Islet of Langerhans (tissue), 1 donor: ENCODE measurements at regions not wholly inside any gene's neighbourhood (a gene's known extent, or its start where the extent isn't known, plus 50 kb on each side); places are given as distances from the start of the nearest gene placed in this dataset.

Source experiments
- FAIRE-seq: peaks from one replicate; lab custom pipeline; 2011; peaks lifted over from hg19 to GRCh38; lab: Jason Lieb, UNC

DNA sequence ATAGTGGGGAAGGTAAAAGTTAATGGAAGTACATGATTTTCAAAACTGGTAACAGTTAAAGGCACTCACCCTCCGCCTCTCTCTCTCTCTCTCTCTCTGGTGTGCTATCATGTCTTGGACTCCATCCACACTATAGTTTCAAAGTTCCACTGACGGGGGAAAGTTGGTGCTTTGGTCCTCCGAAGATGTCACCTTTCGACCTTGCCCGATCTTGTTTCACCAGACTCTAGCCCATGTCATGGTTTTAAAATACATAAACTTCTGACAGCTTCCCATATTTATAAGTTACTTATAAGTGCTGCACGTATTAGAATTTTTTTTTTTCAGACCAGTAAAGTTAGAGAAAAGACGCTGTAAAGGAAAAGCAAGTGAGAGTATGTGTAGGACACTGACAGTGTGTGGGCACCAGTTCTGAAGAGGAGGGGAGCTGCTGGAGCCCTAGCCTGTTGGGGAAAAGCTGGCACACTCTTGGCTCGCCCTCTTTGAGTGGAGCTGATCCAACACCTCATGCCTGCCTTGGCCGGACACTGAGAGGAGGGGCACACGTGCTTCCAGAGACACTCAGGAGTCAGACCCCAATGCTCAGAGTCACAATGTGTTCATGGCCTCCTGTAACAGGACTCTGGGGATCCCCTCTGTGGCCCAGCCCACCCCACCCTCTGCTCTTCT is 200.5 kb upstream of the TPM1 start:
- FAIRE-seq, result no peak

DNA sequence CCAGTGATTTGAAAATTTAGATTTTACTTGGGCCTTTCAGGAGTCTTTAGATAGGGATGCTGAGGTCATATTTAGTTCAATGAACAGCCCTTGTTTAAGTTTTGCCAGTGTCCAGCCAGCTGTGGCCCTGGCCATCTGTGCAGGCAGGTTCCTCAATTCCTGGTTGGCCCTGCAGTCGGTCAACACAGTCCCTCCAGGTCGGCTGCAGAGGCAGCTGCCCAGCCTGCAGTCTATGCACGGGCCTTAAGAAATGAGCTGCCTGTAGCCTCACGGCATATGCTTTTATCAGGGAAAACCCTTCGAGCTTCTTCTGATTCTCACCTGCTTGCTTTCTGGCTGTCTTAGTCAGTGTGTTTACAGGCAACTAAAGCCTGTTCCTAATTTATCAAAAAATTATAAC is 199.2 kb upstream of the TPM1 start:
- FAIRE-seq, result no peak

DNA sequence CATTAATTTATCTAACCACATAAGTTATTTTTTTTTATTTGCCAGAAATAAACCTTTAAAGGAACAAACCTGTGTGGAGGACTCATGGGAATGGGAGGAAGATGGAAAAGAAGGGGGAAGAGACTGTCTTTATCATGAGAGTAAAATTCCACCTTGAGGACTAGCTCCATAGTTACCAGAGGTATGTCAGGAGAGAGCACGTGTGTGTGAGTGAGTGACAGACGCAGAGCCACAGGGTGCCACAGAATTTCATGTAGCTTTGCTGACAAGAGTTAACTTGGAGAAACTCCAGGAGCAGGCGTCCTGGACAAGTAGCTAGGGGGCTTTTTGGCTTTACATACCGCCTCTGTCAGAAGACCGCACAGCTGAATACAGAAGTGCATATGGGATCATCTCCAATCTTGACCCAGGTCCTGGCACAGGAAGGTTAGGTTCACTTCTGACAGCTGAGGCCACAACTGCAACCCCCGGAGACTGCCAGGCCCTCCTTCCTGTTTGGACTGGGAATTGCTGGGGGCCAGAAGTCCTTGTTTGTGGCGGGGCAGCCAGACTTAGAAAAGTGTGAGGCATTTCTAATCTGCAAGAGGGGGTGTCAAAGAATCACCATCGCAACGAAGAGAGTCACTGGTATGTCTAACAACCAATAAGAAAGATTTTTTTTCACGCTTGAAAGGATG is 197.8 kb upstream of the TPM1 start:
- no peak for FAIRE-seq

DNA sequence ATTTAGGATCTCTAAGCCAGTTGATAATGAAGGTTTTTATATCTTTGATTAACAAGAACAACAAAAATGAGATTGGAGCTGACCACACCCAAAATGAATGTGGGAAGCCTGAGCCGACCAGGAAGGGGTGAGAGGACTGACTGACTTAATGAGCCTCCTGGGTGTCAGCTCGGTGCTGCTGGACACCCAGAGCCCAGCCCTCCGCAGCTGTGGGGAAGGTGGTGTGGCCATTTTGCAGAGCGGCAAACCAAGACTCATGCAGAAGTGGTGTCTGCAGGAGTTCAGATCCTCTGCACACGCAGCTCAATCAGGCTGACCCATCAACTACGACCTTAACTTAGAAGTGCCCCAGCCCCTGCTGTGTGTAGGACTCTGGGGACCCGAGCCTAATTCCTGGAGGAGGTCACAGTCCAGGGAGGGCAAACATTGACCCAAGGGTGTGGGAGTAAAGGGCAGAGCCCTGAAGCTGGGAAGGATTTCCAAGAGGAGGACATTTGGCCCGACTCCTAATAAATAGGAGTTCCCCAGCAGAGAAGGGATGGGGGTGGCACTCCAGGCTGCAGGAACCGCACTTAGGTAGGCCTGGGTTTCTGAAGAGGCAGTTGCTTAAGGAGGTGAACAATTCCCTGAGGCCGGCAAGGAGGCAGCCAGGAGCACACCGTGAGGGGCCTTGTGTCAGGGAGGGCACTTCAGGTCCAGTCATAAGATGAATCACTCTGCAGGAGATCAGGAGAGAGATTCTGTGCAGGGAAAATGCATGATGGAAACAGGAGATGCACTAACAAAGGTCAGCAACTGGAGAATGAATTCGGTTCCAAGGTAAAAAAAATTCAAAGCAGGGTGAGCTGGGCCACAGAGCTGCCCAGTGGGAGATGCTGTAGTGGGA is 197.1 kb upstream of the TPM1 start:
- no peak for FAIRE-seq

DNA sequence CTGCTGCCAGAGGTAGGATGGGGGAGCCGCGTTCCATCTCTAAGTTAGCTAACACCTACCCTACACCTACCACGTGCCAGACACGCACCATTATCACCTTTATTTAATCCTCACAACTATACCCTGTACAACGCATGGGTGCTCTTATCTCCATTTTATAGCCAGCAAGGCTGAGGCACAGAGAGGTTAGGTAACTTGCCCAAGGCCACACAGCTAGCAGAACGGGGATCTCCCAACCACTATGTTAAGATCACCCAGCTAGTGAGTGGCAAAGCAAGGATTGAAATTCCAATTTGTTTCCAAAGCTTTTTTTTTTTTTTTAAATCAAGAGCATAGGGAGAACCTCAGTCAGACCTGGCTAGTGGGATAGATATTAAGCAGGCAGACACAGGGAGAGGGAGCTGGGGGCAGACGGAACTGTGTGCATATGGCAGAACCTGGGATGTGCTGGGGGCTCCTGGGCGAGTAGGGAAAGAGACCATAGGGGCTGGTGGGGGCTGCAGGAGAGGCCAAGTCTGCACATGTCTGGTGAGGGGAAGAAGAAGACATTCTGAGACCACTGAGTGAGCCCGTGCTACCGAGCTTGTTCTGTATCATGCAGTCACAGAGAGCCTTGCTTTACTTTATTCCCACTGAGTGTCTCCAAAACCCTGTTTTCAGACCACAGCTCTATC is 196.3 kb upstream of the TPM1 start:
- FAIRE-seq, result no peak

DNA sequence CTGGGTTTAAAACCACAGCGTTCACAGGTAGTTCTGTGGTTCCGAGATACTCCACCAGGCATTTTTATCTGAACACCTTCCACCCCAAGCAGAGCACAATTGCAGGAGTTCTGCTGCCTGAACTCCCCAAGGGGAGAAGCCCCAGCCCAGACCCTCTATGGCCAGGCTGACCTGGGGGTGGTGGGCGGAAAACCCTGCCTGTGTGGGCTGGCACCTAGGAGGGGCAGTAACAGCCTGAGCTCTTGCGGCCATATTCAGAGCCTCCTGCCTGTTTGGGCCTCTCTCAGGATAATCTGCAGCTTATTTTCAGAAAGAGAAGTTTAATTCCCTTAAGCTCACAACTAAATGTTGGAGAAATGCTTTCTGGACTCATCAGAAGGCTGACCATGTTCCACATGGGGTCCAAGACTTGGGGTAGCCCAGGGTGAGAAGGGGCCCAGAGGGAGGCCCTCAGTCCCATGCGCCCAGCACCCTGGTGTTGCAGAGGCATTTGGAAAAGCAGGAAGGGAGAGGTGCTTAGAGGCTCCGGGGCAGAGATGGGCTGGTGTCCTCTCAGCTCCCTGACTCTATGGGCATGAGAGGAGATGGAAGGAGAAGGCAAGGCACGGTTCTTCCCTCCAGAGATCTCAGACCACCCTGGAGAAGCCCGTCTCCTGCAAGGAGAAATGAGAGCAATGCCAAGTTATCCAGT is 195.6 kb upstream of the TPM1 start:
- FAIRE-seq, result no peak

DNA sequence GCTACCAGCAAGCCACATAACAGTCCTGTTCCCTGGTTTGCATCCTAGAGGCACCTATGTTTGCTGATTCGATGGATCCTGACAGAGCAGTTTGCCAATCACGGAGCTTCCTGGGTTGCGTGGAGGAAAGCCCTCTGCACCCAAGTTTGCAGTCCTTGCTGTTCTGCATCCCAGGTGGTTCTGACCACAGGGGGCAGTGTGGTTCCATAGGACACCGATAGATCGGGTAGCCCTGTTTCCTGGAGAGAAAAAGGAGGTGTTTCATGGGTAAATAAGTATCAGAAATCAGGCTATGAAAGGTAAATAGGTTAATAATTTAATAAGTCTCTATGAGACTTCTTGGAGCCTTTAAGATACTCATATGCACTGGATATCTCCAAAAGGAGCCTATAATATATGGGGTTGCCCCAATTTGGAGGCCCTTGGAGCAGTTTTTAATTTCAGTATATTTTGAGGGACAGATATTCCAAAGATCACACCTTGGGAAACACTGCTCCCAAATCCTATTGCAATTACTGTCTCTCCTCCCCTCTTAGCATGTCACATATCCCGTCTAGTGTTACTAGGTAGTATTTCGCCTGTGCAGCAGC is 194.6 kb upstream of the TPM1 start:
- no peak for FAIRE-seq

DNA sequence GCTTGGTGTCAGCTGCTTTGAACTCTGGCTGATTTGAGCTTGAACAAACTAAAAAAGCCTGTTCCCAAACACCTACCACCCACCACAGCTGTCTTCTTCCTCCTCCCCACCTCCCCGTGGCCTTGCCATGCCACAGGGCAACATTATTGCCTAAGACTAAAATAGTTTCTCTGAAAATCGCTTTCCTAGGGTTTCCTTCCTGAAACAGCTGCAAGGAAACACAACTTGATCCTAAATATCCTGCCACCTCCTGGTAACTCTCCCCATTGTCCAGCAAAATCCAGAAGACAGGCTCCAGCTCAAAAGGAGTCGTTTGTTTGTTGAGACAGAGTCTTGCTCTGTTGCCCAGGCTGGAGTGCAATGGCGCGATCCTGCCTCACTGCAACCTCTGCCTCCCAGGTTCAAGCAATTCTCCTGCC is 193.9 kb upstream of the TPM1 start:
- FAIRE-seq, result no peak

DNA sequence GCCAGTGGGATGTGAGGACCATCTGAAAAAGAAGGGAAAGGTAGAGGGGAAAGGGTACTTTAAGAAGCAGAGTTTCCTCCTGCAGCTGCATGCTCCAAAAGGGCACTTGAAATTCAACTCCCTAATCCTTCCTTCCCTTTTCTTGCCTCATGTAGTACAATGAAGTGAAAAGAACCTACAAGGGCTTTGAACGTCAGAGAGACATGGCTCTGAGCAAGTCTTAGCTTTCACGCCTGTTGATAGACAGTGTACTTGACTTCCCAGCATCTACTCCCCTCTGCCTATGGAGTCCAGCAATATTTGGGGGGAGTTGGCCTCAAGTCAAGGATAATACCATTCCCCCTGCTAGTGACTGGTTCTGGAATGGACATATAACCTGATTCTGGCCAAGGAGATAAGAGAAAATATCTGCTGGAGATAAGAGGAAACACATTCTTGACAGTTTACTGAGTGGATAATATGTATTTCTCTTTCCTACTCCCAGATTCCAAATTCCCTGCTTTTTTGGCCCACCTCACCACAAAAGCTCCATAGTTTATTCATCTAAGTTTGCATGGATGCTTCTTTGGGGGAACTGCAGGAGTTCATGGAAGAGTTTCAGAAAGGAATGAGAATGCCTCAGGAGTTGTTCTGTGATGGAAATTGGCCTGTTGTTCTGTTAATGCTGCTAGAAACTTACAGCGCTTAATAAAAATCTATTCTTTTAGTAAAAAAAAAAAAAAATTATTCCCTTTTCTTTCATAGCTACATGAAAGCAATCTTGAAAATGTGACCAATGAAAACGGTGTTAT is 193.0 kb upstream of the TPM1 start:
- no peak for FAIRE-seq

DNA sequence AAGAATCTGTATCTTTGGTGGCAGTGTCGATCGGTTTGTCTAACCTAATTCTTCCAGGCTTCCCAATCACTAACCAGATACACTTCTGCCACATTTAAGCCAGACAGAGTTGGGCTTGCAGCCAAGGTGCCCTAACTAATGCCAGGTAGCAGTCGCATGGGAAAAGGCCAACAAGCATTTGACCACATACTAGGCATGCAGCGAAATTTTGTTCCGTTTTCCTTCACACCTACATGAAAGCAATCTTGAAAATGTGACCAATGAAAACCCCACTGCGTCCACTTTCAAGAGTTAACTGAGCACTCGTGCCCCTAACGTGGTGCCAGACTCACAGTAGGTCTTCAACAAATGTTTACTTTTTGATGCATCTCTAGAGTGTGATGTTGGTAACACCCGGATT is 192.2 kb upstream of the TPM1 start:
- FAIRE-seq, result no peak

DNA sequence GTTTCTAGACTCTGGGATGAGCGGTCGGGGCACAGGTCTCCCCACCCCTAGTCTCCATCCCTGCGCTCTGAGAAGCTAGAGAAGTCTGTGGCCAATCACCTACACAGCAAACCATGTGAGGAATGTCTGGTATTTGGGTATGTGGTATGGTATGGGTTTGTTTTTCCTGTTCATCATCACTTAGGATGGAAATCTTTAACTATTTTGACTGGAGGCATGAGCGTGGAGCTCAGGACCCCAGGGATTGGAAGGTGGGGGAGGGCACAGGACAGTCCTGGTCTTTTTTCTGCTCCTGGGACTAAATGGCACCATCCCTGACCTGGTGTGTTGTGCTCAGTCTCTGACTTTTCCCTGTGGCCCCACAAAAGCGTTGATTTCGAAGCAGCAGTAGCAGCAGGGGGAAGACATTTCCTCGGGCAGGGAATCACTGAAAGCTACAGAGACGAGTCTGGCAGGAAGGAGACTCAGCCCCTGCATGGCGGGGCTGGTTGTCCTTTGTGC is 191.7 kb upstream of the TPM1 start:
- no peak for FAIRE-seq

DNA sequence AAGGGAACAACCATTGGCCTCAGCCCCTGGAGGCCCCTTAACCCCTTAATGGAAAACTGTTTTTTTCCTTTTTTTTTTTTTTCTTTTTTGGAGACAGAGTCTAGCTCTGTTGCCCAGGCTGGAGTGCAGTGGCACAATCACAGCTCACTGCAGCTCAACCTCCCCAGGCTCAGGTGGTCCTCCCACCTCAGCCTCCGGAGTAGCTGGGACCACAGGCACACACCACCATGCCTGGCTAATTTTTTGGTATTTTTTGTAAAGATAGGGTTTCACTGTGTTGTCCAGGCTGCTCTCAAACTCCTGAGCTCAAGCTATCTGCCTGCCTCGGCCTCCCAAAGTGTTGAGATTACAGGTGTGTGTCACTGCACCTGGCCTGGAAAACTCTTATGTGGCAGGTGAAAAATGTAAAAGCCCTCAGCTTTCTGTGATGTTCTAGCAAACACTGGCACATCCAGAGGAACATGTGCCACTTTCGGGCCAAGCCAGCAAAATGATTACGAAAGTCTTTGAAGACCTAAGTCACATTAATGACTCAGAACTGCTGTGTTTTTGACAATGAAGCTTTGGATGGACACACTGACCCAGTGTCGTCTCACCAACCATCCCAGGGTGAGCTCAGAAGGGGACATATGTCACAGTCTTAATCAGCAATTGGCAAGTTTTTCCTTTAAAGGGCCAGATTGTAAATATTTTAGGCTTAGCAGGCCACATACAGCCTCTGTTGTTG is 189.3 kb upstream of the TPM1 start:
- FAIRE-seq, result no peak

DNA sequence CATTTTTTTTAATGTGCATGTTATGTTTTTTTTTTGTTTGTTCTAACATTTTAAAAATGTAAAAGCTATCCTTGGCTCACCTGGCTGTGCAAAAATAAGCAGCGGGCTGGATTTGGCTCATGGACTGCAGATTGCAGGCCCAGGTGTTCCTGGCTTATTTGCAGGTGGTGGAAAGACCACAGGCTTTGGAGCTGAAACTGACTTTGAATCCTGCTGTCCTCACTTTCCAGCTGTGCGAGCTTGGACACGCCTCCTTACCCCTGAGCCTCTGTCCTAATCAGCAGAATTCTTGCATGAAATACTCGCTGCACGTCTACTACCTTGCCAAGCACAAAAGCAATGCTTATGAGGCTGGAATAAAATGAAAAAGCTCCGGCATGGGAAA is 188.7 kb upstream of the TPM1 start:
- no peak for FAIRE-seq

DNA sequence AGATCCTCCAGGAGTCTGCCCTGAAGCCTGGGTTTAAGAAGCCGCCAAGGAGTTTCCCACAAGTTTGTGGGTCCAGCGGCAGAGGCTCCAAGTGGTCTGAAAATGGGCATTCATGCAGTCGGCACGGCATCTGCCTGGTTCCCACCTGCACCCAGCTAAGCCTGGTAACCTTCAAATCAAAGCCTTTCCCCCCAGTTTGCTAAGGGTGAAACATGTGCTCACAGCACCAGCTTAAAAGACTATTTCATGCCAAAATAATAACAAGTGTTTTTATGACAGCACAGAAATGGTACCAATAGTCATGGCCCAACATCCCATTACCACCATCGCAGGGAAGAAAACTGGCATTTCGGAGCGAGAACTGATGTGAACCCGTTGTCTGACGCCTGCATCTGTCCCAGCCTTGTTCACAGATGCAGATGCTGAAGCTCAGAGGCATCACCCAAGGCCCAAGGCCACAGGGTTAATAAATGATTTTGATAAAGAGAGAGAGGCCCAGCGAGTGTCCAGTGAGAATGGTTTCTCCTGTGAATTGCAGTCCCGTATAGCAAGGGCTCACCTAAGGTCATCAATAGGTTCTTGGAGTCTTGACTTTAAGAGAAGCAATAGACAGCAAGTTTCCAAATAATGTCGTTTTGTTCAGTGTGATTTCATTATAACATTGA is 188.0 kb upstream of the TPM1 start:
- FAIRE-seq, result no peak

DNA sequence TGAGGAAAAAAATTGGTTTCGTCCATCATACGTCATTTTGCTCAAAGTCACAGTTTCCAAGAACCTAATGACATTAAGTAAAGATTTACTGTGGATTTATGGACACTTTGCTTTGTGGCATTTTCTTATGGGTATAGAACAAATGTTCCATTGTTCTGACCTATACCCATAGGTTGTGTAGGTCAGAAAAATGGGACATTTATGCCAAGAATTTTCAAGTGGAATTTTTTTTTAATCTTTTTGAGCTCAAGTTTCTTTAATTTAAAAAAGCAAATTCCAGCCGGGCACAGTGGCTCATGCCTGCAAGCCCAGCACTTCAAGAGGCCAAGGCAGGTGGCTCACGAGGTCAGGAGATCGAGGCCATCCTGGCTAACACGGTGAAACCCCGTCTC is 187.5 kb upstream of the TPM1 start:
- no peak for FAIRE-seq

DNA sequence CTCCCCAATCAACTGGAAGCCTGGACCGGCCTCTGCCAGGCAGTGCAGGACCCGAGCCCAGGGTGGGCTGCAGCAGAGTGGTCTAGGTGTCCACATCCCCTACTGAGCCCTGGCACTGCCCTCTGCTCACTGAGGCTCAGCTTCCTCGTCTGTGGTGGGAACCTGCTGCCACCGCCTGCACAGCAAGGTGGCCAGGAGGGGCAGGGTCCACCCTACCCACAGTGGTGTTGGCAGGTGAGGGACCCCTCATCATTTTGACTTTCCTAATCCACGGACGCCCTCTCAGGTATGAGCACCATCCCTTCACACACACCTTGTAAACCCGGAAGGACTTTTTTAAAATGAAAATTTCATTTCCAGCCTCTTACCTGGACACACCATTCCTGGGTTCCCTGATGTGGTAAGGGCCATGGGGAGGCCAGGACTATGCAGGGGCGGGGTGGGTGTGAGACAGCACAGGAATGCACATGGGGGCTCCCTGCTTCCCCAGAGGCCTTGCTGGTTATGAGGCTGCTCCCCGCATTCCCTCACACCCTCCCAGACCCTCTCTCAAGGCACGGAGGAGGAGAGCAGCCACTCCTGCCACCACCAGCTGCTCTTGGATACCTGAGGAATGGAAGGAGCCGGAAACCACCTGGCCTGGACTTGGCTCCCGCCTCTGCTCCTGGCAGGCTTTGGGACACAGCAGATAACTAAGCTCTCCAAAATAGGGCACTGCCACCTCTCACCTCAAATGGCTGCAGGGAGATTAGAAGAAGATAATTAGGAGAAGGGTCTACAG is 185.9 kb upstream of the TPM1 start:
- FAIRE-seq, result no peak

DNA sequence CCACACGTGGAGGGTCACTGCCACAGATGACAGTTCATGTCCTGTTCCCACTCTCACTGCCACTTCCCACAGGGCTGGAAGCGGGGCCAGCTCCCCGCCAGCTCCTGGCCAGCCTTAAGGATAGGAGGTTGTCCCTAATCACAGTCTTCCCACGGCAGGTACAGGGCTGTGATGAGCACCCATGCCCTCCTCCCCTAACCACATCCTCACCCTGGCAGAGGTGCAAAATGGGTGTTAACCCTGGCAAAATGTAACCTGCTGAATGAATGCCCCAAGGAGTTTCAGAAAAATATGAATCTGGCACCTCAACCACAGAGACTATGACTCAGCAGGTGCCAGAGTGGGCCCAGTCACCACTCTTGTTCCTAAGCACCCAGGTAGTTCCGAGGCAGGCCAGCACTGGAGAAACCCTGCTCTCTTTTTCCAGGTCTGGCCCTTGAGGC is 185.1 kb upstream of the TPM1 start:
- FAIRE-seq, result no peak

DNA sequence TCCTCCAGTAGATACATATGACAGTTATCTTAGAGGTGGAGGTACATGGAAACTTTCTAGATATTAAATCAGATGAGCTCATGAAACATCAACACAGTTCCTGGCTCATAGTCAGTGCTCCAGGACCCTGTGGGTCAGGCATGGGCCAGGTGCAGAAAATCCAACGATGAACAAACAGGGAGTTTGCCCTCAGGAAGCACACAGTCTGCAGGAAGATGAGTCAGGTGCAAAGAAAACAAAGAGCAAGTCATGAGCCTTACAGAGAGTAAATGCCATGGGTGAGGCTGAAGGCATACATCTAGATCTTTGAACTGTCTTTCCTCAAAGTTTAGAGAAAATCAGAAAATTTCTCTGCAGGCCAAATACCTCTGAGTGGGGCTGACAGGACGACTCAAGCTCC is 184.2 kb upstream of the TPM1 start:
- FAIRE-seq, result no peak

DNA sequence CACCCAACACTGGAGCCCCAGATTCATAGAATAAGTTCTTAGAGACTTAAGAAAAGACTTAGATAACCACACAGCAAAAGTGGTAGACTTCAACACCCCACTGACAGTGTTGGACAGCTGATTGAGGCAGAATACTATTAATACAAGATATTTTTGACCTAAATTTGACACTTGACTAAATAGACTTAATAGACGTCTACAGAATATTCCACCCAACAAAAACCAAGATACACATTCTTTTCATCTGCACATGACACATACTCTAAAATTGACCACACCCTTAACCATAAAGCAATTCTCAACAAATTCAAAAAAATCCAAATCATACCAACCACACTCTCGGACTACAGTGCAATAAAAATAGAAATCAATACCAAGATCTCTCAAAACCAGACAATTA is 179.8 kb upstream of the TPM1 start:
- no peak for FAIRE-seq
